H1 (cell line): ENCODE measurements at regions not wholly inside any gene's neighbourhood (a gene's known extent, or its start where the extent isn't known, plus 50 kb on each side); places are given as distances from the start of the nearest gene placed in this dataset.

Experiments used
- CTCF ChIA-PET: fragments of 300-600 bp; sonication (Branson Sonifier 250); formaldehyde crosslinking; loops from one replicate; lab custom pipeline; 2021; ENCODE audit not compliant: partially characterized antibody; lab: Charles Lee
- POLR2A ChIA-PET: fragments of 300-600 bp; sonication (Branson Sonifier 250); formaldehyde crosslinking; loops from one replicate; lab custom pipeline; 2021; ENCODE audit warnings: inconsistent platforms; ENCODE audit not compliant: partially characterized antibody; lab: Charles Lee
- DNase-seq, 2 experiments: peaks; one replicate each; pipeline versions ENCODE4 v3.0.0 to v3.0.0-alpha.2; 2010 to 2022; ENCODE audit warnings: low spot score in 2 of 2, low read depth in 1 of 2, mixed read lengths in 1 of 2
- FAIRE-seq: peaks from 2 replicates; lab custom pipeline; 2011; peaks lifted over from hg19 to GRCh38; lab: Jason Lieb, UNC
- H2AFZ ChIP-seq: 2 replicates; pipeline ENCODE4 v1.8.1; 2012; ENCODE audit warnings: low read length, inconsistent platforms
- H2AK5ac ChIP-seq: 2 replicates; pipeline ENCODE4 v1.6.1; 2013; ENCODE audit warnings: low read depth, low read length
- H2BK120ac ChIP-seq: replicated peaks from 2 replicates; pipeline ENCODE3; 2013; ENCODE audit warnings: low read depth, low read length, inconsistent platforms
- H2BK12ac ChIP-seq: 2 replicates; pipeline ENCODE4 v1.6.1; 2013; ENCODE audit warnings: low read depth, low read length
- H2BK15ac ChIP-seq: 2 replicates; pipeline ENCODE4 v1.6.1; 2013; ENCODE audit warnings: low read length
- H2BK20ac ChIP-seq: 2 replicates; pipeline ENCODE4 v1.6.1; 2013; ENCODE audit warnings: low read length
- H2BK5ac ChIP-seq: 2 replicates; pipeline ENCODE4 v1.6.1; 2013; ENCODE audit warnings: low read depth, low read length
- H3K14ac ChIP-seq: 2 replicates; pipeline ENCODE4 v1.6.1; 2013; ENCODE audit warnings: inconsistent platforms; ENCODE audit not compliant: insufficient read length
- H3K18ac ChIP-seq: 2 replicates; pipeline ENCODE4 v1.6.1; 2013; ENCODE audit warnings: low read length; ENCODE audit errors: extremely low read depth
- H3K23ac ChIP-seq: 2 replicates; pipeline ENCODE4 v1.6.1; 2013; ENCODE audit warnings: inconsistent platforms; ENCODE audit not compliant: insufficient read length
- H3K23me2 ChIP-seq: 2 replicates; pipeline ENCODE4 v1.6.1; 2013; ENCODE audit warnings: low read depth, low read length
- H3K27ac ChIP-seq: 2 replicates; pipeline ENCODE4 v1.6.1; 2011; ENCODE audit warnings: low read depth, low read length, inconsistent platforms
- H3K27me3 ChIP-seq, 4 experiments: replicated peaks in 1 of 4; 1 replicate in 1 of 4; 2 replicates in 3 of 4; pipeline versions ENCODE4 v1.6.1 to v1.8.1; 2011 to 2013; ENCODE audit warnings: low read length in 3 of 4, mild to moderate bottlenecking in 3 of 4, inconsistent platforms in 2 of 4, mixed read lengths in 2 of 4, moderate library complexity in 1 of 4; ENCODE audit not compliant: control insufficient read depth in 3 of 4, insufficient read depth in 3 of 4; ENCODE audit errors: extremely low read depth in 1 of 4
- H3K36me3 ChIP-seq, 4 experiments: 2 replicates each; pipeline versions ENCODE4 v1.6.1 to v1.8.1; 2011 to 2013; ENCODE audit warnings: mild to moderate bottlenecking in 4 of 4, low read length in 3 of 4, moderate library complexity in 2 of 4, control low read depth in 1 of 4, inconsistent platforms in 1 of 4; ENCODE audit not compliant: insufficient read depth in 4 of 4, control insufficient read depth in 2 of 4
- H3K4ac ChIP-seq: replicated peaks from 2 replicates; pipeline ENCODE3; 2013; ENCODE audit warnings: low read length, low read depth, mixed read lengths, inconsistent platforms; ENCODE audit not compliant: insufficient read length
- H3K4me1 ChIP-seq, 4 experiments: replicated peaks in 1 of 4; 1 replicate in 1 of 4; 2 replicates in 3 of 4; pipeline versions ENCODE4 v1.6.1 to v1.8.1; 2011 to 2013; ENCODE audit warnings: low read length in 3 of 4, inconsistent platforms in 2 of 4, mixed read lengths in 1 of 4; ENCODE audit not compliant: insufficient read depth in 4 of 4, control insufficient read depth in 3 of 4
- H3K4me2 ChIP-seq, 2 experiments: 2 replicates each; pipeline versions ENCODE4 v1.6.1 to v1.8.1; 2011 to 2013; ENCODE audit warnings: low read depth in 2 of 2, low read length in 2 of 2, control low read depth in 1 of 2, inconsistent platforms in 1 of 2, mild to moderate bottlenecking in 1 of 2; ENCODE audit not compliant: insufficient read depth in 1 of 2
- H3K4me3 ChIP-seq, 4 experiments: fragments of 200-600, 300-600 bp in 1 of 4; sonication (generic), shearing (Covaris generic), sonication (Bioruptor Twin) in 1 of 4; 2 replicates each; pipeline versions ENCODE4 v1.5.1 to v1.8.1; 2011 to 2016; ENCODE audit warnings: low read length in 4 of 4, low read depth in 3 of 4, control low read depth in 2 of 4, inconsistent platforms in 2 of 4, mild to moderate bottlenecking in 2 of 4, mixed read lengths in 1 of 4, moderate library complexity in 1 of 4; ENCODE audit not compliant: insufficient read depth in 2 of 4; ENCODE audit errors: extremely low read depth in 1 of 4
- H3K56ac ChIP-seq: replicated peaks from 2 replicates; pipeline ENCODE3; 2013; ENCODE audit warnings: low read depth, mild to moderate bottlenecking, mixed read lengths, low read length, inconsistent platforms; ENCODE audit not compliant: insufficient read length
- H3K79me1 ChIP-seq: 2 replicates; pipeline ENCODE4 v1.6.1; 2013; ENCODE audit warnings: low read depth, low read length, control low read depth
- H3K79me2 ChIP-seq, 2 experiments: 2 replicates each; pipeline versions ENCODE4 v1.6.1 to v1.8.1; 2012 to 2013; ENCODE audit warnings: low read length in 2 of 2, mild to moderate bottlenecking in 2 of 2, inconsistent platforms in 1 of 2; ENCODE audit not compliant: insufficient read depth in 2 of 2, control insufficient read depth in 1 of 2
- H3K9ac ChIP-seq, 4 experiments: replicated peaks in 1 of 4; 1 replicate in 1 of 4; 2 replicates in 3 of 4; pipeline versions ENCODE4 v1.6.1 to v1.8.1; 2011 to 2013; ENCODE audit warnings: low read depth in 3 of 4, low read length in 3 of 4, control low read depth in 2 of 4, mild to moderate bottlenecking in 2 of 4, moderate library complexity in 2 of 4, inconsistent platforms in 1 of 4; ENCODE audit errors: extremely low read depth in 1 of 4
- H3K9me3 ChIP-seq, 2 experiments: 2 replicates each; pipeline versions ENCODE4 v1.6.1 to v1.8.1; 2012 to 2013; ENCODE audit warnings: mild to moderate bottlenecking in 2 of 2, moderate library complexity in 2 of 2, control low read depth in 1 of 2, inconsistent platforms in 1 of 2, low read depth in 1 of 2, low read length in 1 of 2, mixed read lengths in 1 of 2; ENCODE audit not compliant: insufficient read depth in 2 of 2
- H4K20me1 ChIP-seq, 2 experiments: replicated peaks in 1 of 2; 2 replicates each; pipeline versions ENCODE3 to v1.8.1; 2011 to 2013; ENCODE audit warnings: inconsistent platforms in 2 of 2, low read length in 2 of 2, mild to moderate bottlenecking in 1 of 2; ENCODE audit not compliant: insufficient read depth in 2 of 2, control insufficient read depth in 1 of 2
- H4K5ac ChIP-seq: 2 replicates; pipeline ENCODE4 v1.6.1; 2013; ENCODE audit warnings: low read length, low read depth, mixed read lengths, inconsistent platforms; ENCODE audit not compliant: insufficient read length
- H4K8ac ChIP-seq: 2 replicates; pipeline ENCODE4 v1.8.0; 2013; ENCODE audit warnings: mild to moderate bottlenecking, moderate library complexity, low read length, inconsistent platforms; ENCODE audit not compliant: insufficient read depth; ENCODE audit errors: extremely low read depth
- H4K91ac ChIP-seq: replicated peaks from 2 replicates; pipeline ENCODE3; 2013; ENCODE audit warnings: low read length, mixed read lengths, inconsistent platforms; ENCODE audit not compliant: insufficient read length
- BCL11A ChIP-seq, 2 experiments: IDR thresholded peaks; one replicate each; pipeline ENCODE4 v1.6.1; 2011; ENCODE audit warnings: low read depth in 2 of 2, low read length in 2 of 2, mild to moderate bottlenecking in 2 of 2
- CHD1 ChIP-seq: IDR thresholded peaks from 2 replicates; pipeline ENCODE4 v1.6.1; 2012; ENCODE audit warnings: low read depth, low read length, improper control_type of control experiment
- EGR1 ChIP-seq: IDR thresholded peaks from 2 replicates; pipeline ENCODE4 v1.6.1; 2011; ENCODE audit warnings: low read depth, low read length, borderline replicate concordance
- EP300 ChIP-seq, 2 experiments: IDR thresholded peaks; 1 replicate in 1 of 2; 2 replicates in 1 of 2; pipeline ENCODE4 v1.6.1; 2011 to 2012; ENCODE audit warnings: low read depth in 2 of 2, low read length in 2 of 2, mild to moderate bottlenecking in 2 of 2, borderline replicate concordance in 1 of 2, inconsistent platforms in 1 of 2, moderate library complexity in 1 of 2
- KDM5A ChIP-seq: fragments of 200-600 bp; IDR thresholded peaks from 2 replicates; pipeline ENCODE4 v1.7.1; 2012; ENCODE audit warnings: mild to moderate bottlenecking, low read length, inconsistent platforms, mixed read lengths
- YY1 ChIP-seq: IDR thresholded peaks from 2 replicates; pipeline ENCODE4 v1.6.1; 2011; ENCODE audit warnings: low read depth, mild to moderate bottlenecking, low read length
- WGBS, 2 experiments: shearing (Covaris generic) in 1 of 2; methylation state at CpG; one replicate each; pipeline versions ENCODE4 v1.1.6 to v1.1.7; 2013 to 2015; ENCODE audit warnings: low lambda C conversion rate in 2 of 2, mixed read lengths in 2 of 2, inconsistent platforms in 1 of 2, low coverage in 1 of 2, missing lambda C conversion rate in 1 of 2; ENCODE audit not compliant: insufficient replicate concordance in 2 of 2, insufficient coverage in 1 of 2, insufficient read length in 1 of 2; ENCODE audit errors: extremely low coverage in 1 of 2, missing lambda C conversion rate in 1 of 2; 5-methylcytosine and 5-hydroxymethylcytosine counted together
- TF ChIP-seq, protein P1 (sequence below): IDR thresholded peaks from 2 replicates; pipeline ENCODE4 v1.6.1; 2012; ENCODE audit warnings: low read length, inconsistent platforms

DNA sequence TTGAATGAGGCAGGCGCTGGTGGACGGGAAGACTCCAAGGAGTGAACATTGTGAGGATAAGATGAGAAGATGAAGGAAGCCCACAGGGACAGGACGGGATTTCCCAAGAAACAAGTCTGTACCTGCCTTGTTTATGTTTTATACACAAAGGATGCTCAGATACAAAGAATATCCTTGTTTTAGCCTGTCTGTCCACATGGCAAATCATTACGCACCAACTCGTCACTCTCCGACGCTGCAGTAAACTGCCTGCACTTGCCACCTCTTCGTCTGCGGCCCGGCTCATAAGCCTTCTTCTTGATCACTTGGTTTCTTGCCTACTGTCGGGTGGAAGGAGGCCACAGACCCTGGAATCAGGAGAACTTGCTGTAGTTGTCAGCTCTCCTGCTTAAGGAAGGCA lies 85.4 kb downstream of the CD83 start:
- no peak overlapping the region for H4K91ac ChIP-seq
- H3K23me2 ChIP-seq: no peaks in the 10 kb centered on the region
- no peak overlapping the region for H3K56ac ChIP-seq
- H3K9me3 ChIP-seq: no peaks in the 10 kb centered on the region; a peak in 1 of 4 replicates
- no peak overlapping the region; the same call in 1 of the 2 replicates for H4K8ac ChIP-seq
- no peak overlapping the region for H3K23ac ChIP-seq
- H3K4me3 ChIP-seq: no peak overlapping the region
- FAIRE-seq (no peak), DNase-seq (no peak)
- no peak overlapping the region for H2BK15ac ChIP-seq
- H2BK20ac ChIP-seq: no peak overlapping the region
- no peaks in the 10 kb centered on the region for H3K79me2 ChIP-seq
- H3K36me3 ChIP-seq: no peaks in the 10 kb centered on the region
- no peak overlapping the region for H4K5ac ChIP-seq
- TF ChIP-seq CHD1 (no peak), YY1 (no peak), KDM5A (no peak), EGR1 (no peak), BCL11A (IDR thresholded peaks at IDR 0.05; ENCODE audit: low read depth in 2 of 2, low read length in 2 of 2) (no peak), EP300 (IDR thresholded peaks at IDR 0.05; ENCODE audit: borderline replicate concordance in 1 of 2, low read depth in 2 of 2, low read length in 2 of 2) (no peak)
- TF ChIP-seq, protein P1, sequence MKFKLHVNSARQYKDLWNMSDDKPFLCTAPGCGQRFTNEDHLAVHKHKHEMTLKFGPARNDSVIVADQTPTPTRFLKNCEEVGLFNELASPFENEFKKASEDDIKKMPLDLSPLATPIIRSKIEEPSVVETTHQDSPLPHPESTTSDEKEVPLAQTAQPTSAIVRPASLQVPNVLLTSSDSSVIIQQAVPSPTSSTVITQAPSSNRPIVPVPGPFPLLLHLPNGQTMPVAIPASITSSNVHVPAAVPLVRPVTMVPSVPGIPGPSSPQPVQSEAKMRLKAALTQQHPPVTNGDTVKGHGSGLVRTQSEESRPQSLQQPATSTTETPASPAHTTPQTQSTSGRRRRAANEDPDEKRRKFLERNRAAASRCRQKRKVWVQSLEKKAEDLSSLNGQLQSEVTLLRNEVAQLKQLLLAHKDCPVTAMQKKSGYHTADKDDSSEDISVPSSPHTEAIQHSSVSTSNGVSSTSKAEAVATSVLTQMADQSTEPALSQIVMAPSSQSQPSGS: no peak
- no peak overlapping the region for H3K14ac ChIP-seq
- H3K27ac ChIP-seq: no peak overlapping the region
- H3K4ac ChIP-seq: no peak overlapping the region
- no peak overlapping the region for H2AFZ ChIP-seq
- no peaks in the 10 kb centered on the region for H3K79me1 ChIP-seq
- WGBS, 2 experiments: 96% methylated on average over 11 of the region's 11 CpGs; no CpG with 5 or more reads in 1 of the 2 experiments
- no peaks in the 10 kb centered on the region for H3K4me1 ChIP-seq
- H3K4me2 ChIP-seq: no peak overlapping the region
- no peaks in the 10 kb centered on the region for H3K27me3 ChIP-seq
- no peak overlapping the region for H3K18ac ChIP-seq
- H2BK120ac ChIP-seq: no peak overlapping the region
- H2BK12ac ChIP-seq: no peak overlapping the region
- H2BK5ac ChIP-seq: no peak overlapping the region
- H2AK5ac ChIP-seq: no peak overlapping the region
- POLR2A ChIA-PET: no interaction called here
- H4K20me1 ChIP-seq: no peaks in the 10 kb centered on the region
- H3K9ac ChIP-seq: no peak overlapping the region
- CTCF ChIA-PET: interaction anchor here (1.5 kb wide), 1 partner anchor 11 kb away, joined by 4 read pairs; no protein-coding TSS in a partner anchor
